NCI-H526 treated with DMSO at 0.1 percent for 48 hours (cell line): ENCODE measurements at regions not wholly inside any gene's neighbourhood (a gene's known extent, or its start where the extent isn't known, plus 50 kb on each side); places are given as distances from the start of the nearest gene placed in this dataset.
"Not testable (repeated sequence)": the region's sequence is repeated elsewhere in the genome, so short reads cannot be mapped to it uniquely, and the experiment has no call there.

ENCODE experiments used
- DNase-seq: peaks from one replicate; lab custom pipeline; 2025; lab: John Stamatoyannopoulos, UW

GRCh38 chr15:84094720-84095119 lies 140.9 kb upstream of the GOLGA6L4 start:
- DNase-seq = not testable (repeated sequence)

- not testable (repeated sequence) for DNase-seq
These were observed 138.5 kb upstream of the GOLGA6L4 start for GRCh38 chr15:84097053-84097452.

GRCh38 chr15:84098604-84099003 lies 137.0 kb upstream of the GOLGA6L4 start:
- no peak for DNase-seq

GRCh38 chr15:84099181-84099580 lies 136.4 kb upstream of the GOLGA6L4 start:
- no peak for DNase-seq

- DNase-seq = no peak
These were observed 132.2 kb upstream of the GOLGA6L4 start for GRCh38 chr15:84103345-84103744.

GRCh38 chr15:84104853-84105252 lies 130.7 kb upstream of the GOLGA6L4 start:
- DNase-seq = no peak

GRCh38 chr15:84108728-84109127 lies 126.8 kb upstream of the GOLGA6L4 start:
- DNase-seq = no peak

GRCh38 chr15:84111575-84111974 lies 124.0 kb upstream of the GOLGA6L4 start:
- no peak for DNase-seq

GRCh38 chr15:84112025-84112424 lies 123.5 kb upstream of the GOLGA6L4 start:
- DNase-seq = no peak

GRCh38 chr15:84113919-84114318 lies 121.7 kb upstream of the GOLGA6L4 start:
- DNase-seq = no peak

- DNase-seq = not testable (repeated sequence)
These were observed 120.9 kb upstream of the GOLGA6L4 start for GRCh38 chr15:84114680-84115079.

GRCh38 chr15:84119351-84119750 lies 116.2 kb upstream of the GOLGA6L4 start:
- DNase-seq = not testable (repeated sequence)

GRCh38 chr15:84120903-84121302 lies 114.7 kb upstream of the GOLGA6L4 start:
- DNase-seq = not testable (repeated sequence)

- DNase-seq = not testable (repeated sequence)
These were observed 106.9 kb upstream of the GOLGA6L4 start for GRCh38 chr15:84128706-84129105.

GRCh38 chr15:84130098-84130831 lies 105.3 kb upstream of the GOLGA6L4 start:
- not testable (repeated sequence) for DNase-seq

- not testable (repeated sequence) for DNase-seq
These were observed 99.6 kb upstream of the GOLGA6L4 start for GRCh38 chr15:84135931-84136456.

GRCh38 chr15:84142888-84143337 lies 92.7 kb upstream of the GOLGA6L4 start:
- DNase-seq = peak; percentile 64

GRCh38 chr15:84143753-84144314 lies 91.7 kb upstream of the GOLGA6L4 start:
- DNase-seq = no peak

- not testable (repeated sequence) for DNase-seq
These were observed 90.6 kb upstream of the GOLGA6L4 start for GRCh38 chr15:84144946-84145345.

GRCh38 chr15:84146299-84146698 lies 89.3 kb upstream of the GOLGA6L4 start:
- not testable (repeated sequence) for DNase-seq

GRCh38 chr15:84147307-84147706 lies 88.3 kb upstream of the GOLGA6L4 start:
- DNase-seq = not testable (repeated sequence)

GRCh38 chr15:84151205-84151931 lies 84.2 kb upstream of the GOLGA6L4 start:
- DNase-seq = no peak
